ENCODE measurements at regions not wholly inside any gene's neighbourhood (a gene's known extent, or its start where the extent isn't known, plus 50 kb on each side); places are given as distances from the start of the nearest gene placed in this dataset.
"Not testable (repeated sequence)": the region's sequence is repeated elsewhere in the genome, so short reads cannot be mapped to it uniquely, and the experiment has no call there.

DNA sequence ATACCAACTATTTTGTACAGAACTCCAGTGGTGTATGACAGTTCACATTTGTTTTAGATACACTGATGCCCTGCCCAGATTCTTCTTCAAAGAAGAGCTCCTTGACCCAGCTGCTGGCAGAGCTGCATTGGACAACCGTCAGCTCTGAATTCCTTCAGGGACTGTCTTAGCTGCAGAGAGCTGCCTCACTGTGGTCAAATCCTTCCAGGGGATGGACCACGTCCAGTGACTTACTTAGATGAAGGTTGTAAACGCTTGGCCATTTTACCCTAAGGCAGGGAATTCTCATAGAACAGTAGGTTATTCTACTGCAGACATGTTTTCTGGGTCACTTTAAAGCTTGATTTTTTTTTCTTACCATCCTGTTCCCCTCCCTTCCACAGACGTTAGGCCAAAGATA is 905.0 kb upstream of the ATXN7L3B start:
- H3K36me3 ChIP-seq: no peaks in the 10 kb centered on the region
- no peaks in the 10 kb centered on the region for H3K27me3 ChIP-seq
- no peaks in the 10 kb centered on the region for H3K4me1 ChIP-seq
- intact Hi-C loops (cut with DNase I; ENCODE audit: low total_unique reads): no loop called here
- TF ChIP-seq POLR2AphosphoS5 (IDR thresholded peaks at IDR 0.05) (no peak), POLR2A (IDR thresholded peaks at IDR 0.05) (no peak)
- TF ChIP-seq, protein P1, sequence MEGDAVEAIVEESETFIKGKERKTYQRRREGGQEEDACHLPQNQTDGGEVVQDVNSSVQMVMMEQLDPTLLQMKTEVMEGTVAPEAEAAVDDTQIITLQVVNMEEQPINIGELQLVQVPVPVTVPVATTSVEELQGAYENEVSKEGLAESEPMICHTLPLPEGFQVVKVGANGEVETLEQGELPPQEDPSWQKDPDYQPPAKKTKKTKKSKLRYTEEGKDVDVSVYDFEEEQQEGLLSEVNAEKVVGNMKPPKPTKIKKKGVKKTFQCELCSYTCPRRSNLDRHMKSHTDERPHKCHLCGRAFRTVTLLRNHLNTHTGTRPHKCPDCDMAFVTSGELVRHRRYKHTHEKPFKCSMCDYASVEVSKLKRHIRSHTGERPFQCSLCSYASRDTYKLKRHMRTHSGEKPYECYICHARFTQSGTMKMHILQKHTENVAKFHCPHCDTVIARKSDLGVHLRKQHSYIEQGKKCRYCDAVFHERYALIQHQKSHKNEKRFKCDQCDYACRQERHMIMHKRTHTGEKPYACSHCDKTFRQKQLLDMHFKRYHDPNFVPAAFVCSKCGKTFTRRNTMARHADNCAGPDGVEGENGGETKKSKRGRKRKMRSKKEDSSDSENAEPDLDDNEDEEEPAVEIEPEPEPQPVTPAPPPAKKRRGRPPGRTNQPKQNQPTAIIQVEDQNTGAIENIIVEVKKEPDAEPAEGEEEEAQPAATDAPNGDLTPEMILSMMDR (IDR thresholded peaks at IDR 0.05): no peak
- H3K4me3 ChIP-seq: no peak overlapping the region
- H3K9me3 ChIP-seq: no peaks in the 10 kb centered on the region
- DNase-seq (ENCODE audit: low spot score in 2 of 2): no peak
- H3K27ac ChIP-seq: no peak overlapping the region

DNA sequence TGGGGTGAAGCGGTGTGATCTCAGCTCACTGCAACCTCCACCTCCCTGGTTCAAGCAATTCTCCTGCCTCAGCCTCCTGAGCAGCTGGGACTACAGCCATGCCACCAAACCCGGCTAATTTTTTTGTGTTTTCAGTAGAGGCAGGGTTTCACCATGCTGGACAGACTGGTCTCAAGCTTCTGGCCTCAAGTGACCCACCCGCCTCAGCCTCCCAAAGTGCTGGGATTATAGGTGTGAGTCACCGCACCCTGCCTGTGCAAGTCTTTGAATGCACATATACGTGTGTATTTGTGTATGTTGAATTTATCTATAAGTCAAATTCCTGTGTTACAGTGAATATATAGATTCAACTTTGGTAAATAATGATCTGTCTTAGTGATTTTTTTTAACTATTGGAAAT is 898.2 kb upstream of the ATXN7L3B start:
- H3K36me3 ChIP-seq; H3K27me3 ChIP-seq; intact Hi-C loops (cut with DNase I; ENCODE audit: low total_unique reads); DNase-seq (ENCODE audit: low spot score in 2 of 2); H3K9me3 ChIP-seq; H3K27ac ChIP-seq; H3K4me1 ChIP-seq; H3K4me3 ChIP-seq: not testable (repeated sequence)

DNA sequence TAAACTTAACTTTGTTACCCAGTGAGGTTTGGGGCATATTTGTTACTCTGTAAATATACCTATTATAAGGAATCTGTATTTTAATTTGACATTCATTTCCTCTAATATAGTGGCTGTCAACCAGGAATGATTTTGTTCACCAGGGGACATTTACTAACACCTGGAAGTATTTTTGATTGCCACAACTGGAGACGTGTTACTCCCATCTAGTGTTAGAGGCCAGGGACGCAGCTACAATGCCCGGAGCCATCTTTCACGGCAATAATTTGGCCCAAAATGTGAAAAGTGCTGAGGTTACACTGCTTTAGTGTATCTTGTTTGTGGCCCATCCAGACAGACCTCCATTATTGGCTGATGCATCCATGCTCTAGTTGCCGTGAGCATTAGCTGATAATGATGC is 881.3 kb upstream of the ATXN7L3B start:
- no peak for DNase-seq (ENCODE audit: low spot score in 2 of 2)
- intact Hi-C loops (cut with DNase I; ENCODE audit: low total_unique reads): no loop called here
- Histone ChIP-seq H3K4me3 (no peak overlapping the region), H3K36me3 (no peaks in the 10 kb centered on the region), H3K27ac (no peak overlapping the region), H3K9me3 (peaks cover 8 to 9% of the 10 kb centered on the region in 2 donors), H3K27me3 (no peaks in the 10 kb centered on the region), H3K4me1 (no peaks in the 10 kb centered on the region)
- TF ChIP-seq POLR2A (IDR thresholded peaks at IDR 0.05) (no peak), POLR2AphosphoS5 (IDR thresholded peaks at IDR 0.05) (no peak)
- TF ChIP-seq, protein P1 (IDR thresholded peaks at IDR 0.05): no peak

DNA sequence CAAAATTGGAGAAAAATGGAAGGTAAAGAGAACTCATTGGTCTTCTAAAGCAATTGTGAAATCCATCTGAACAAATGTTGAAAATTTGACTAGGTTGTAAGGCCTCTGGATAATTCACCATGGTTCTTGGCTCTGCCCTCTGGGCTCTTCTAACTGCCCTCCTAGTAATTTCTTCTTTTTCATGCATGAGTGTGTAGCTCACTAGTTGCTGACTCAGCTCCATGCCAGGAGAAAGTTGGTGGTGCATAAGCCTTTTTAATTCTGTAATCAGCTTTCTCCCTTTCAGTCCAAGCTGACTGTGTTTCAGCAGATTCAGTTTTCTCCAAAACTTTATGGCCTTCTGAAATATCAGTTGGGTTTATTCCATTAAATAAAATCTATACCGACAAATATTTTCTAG is 877.8 kb upstream of the ATXN7L3B start:
- H3K27me3 ChIP-seq: no peaks in the 10 kb centered on the region
- TF ChIP-seq POLR2A (IDR thresholded peaks at IDR 0.05) (no peak), POLR2AphosphoS5 (IDR thresholded peaks at IDR 0.05) (no peak)
- TF ChIP-seq, protein P1 (IDR thresholded peaks at IDR 0.05): no peak
- H3K27ac ChIP-seq: no peak overlapping the region
- no peaks in the 10 kb centered on the region for H3K9me3 ChIP-seq
- no peak for DNase-seq (ENCODE audit: low spot score in 2 of 2)
- H3K4me1 ChIP-seq: no peaks in the 10 kb centered on the region
- H3K36me3 ChIP-seq: no peaks in the 10 kb centered on the region
- H3K4me3 ChIP-seq: no peak overlapping the region
- intact Hi-C loops (cut with DNase I; ENCODE audit: low total_unique reads): no loop called here

DNA sequence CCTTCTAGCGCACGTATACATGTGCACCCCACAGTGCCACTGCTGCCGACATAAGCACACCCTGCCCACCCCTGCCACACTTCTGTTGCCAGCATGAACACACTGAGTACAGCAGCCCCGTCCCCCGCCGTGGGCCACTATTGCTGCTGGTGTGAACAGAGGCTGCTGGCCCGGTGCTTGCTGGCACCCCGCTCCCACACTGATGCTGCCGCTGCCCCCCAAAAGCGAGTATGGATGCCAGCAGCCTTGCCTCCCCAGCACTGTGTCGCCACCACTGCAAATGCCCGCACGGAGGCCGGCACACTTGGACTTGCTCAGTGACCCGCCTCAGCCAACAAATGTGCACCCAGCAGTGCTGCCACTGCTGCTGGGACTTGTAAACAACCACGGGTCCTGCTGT is 872.4 kb upstream of the ATXN7L3B start:
- no peaks in the 10 kb centered on the region for H3K27me3 ChIP-seq
- H3K4me1 ChIP-seq: no peaks in the 10 kb centered on the region
- H3K9me3 ChIP-seq: no peaks in the 10 kb centered on the region
- no peaks in the 10 kb centered on the region for H3K36me3 ChIP-seq
- TF ChIP-seq, protein P1 (IDR thresholded peaks at IDR 0.05): no peak
- TF ChIP-seq POLR2AphosphoS5 (IDR thresholded peaks at IDR 0.05): no peak
- no peak for DNase-seq (ENCODE audit: low spot score in 2 of 2)
- intact Hi-C loops (cut with DNase I; ENCODE audit: low total_unique reads): no loop called here
- H3K27ac ChIP-seq: no peak overlapping the region
- no peak overlapping the region for H3K4me3 ChIP-seq

DNA sequence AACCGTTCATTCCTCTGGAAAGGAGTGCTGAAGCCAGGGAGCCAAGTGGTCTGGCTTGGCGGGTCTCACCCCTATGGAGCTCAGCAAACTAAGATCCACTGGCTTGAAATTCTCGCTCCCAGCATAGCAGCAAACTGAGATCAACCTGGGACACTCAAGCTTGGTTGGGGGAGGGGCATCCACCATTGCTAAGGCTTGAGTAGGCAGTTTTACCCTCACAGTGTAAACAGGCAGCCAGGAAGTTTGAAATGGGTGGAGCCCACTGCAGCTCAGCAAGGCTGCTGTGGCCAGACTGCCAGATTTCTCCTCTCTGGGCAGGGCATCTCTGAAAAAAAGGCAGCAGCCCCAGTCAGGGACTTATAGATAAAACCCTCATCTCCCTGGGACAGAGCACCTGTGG is 866.1 kb upstream of the ATXN7L3B start:
- H3K27ac ChIP-seq; H3K4me3 ChIP-seq; H3K9me3 ChIP-seq; H3K4me1 ChIP-seq; H3K27me3 ChIP-seq; DNase-seq (ENCODE audit: low spot score in 2 of 2); intact Hi-C loops (cut with DNase I; ENCODE audit: low total_unique reads); H3K36me3 ChIP-seq: not testable (repeated sequence)

Measured in breast epithelium (tissue), 4 donors.